OCI-LY3 (cell line): ENCODE measurements at regions not wholly inside any gene's neighbourhood (a gene's known extent, or its start where the extent isn't known, plus 50 kb on each side); places are given as distances from the start of the nearest gene placed in this dataset.

ENCODE experiments used
- H2AFZ ChIP-seq: fragments of 200-600, 300-600 bp; shearing (Covaris generic); 2 replicates; pipeline ENCODE4 v1.6.0; 2014; ENCODE audit warnings: antibody characterized with exemption, low read depth, low read length
- H3K27ac ChIP-seq: fragments of 200-600, 300-600 bp; sonication (generic); 2 replicates; pipeline ENCODE4 v1.5.1; 2014; ENCODE audit warnings: mild to moderate bottlenecking, low read length, moderate library complexity, mixed read lengths
- H3K27me3 ChIP-seq: fragments of 200-600, 300-600 bp; sonication (generic); 2 replicates; pipeline ENCODE4 v1.6.1; 2014; ENCODE audit warnings: low read depth, low read length, mixed read lengths
- H3K36me3 ChIP-seq: fragments of 200-600, 300-600 bp; sonication (generic); replicated peaks from 2 replicates; pipeline ENCODE3; 2014; ENCODE audit warnings: low read depth, low read length, mixed read lengths
- H3K4me1 ChIP-seq: fragments of 300-600, 200-600 bp; sonication (generic); 2 replicates; pipeline ENCODE4 v1.6.1; 2014; ENCODE audit warnings: low read length, mixed read lengths
- H3K4me2 ChIP-seq: fragments of 200-600, 300-600 bp; sonication (generic); 2 replicates; pipeline ENCODE4 v1.6.1; 2014; ENCODE audit warnings: low read length, mixed read lengths
- H3K4me3 ChIP-seq: fragments of 300-600, 200-600 bp; sonication (generic); 2 replicates; pipeline ENCODE4 v1.5.1; 2014; ENCODE audit warnings: antibody characterized with exemption, mild to moderate bottlenecking, low read length, moderate library complexity
- H3K79me2 ChIP-seq: fragments of 300-600, 200-600 bp; shearing (Covaris generic); 2 replicates; pipeline ENCODE4 v1.6.1; 2014; ENCODE audit warnings: mild to moderate bottlenecking, low read length, mixed read lengths
- H3K9ac ChIP-seq: fragments of 300-600, 200-600 bp; shearing (Covaris generic); 2 replicates; pipeline ENCODE4 v1.6.0; 2014; ENCODE audit warnings: mild to moderate bottlenecking, low read length, moderate library complexity
- H3K9me3 ChIP-seq: fragments of 200-600, 300-600 bp; shearing (Covaris generic); 2 replicates; pipeline ENCODE4 v1.6.1; 2014; ENCODE audit warnings: low read length, mixed read lengths; ENCODE audit not compliant: insufficient read depth
- H4K20me1 ChIP-seq: fragments of 200-600, 300-600 bp; sonication (generic); 2 replicates; pipeline ENCODE4 v1.6.1; 2016; ENCODE audit warnings: low read length, mixed read lengths; ENCODE audit not compliant: insufficient read depth
- EZH2phosphoT487 ChIP-seq: fragments of 200-600 bp; shearing (Covaris generic); IDR thresholded peaks from 2 replicates; pipeline ENCODE4 v1.6.1; 2018; ENCODE audit warnings: antibody characterized with exemption, mixed run types, low read depth
- TF ChIP-seq, protein P1 (sequence below): fragments of 200-600, 300-600 bp; sonication (generic); IDR thresholded peaks from 2 replicates; pipeline ENCODE4 v1.5.1; 2014; ENCODE audit warnings: antibody characterized with exemption, low read length, low read depth

- H3K4me2 ChIP-seq = no peak overlapping the region
- H3K9me3 ChIP-seq = no peaks in the 10 kb centered on the region; the same call in 1 of the 2 replicates
- no peak overlapping the region for H3K9ac ChIP-seq
- H3K36me3 ChIP-seq = no peaks in the 10 kb centered on the region
- H3K4me3 ChIP-seq = no peak overlapping the region
- H3K4me1 ChIP-seq = no peaks in the 10 kb centered on the region
- H3K27ac ChIP-seq = no peak overlapping the region
- H3K79me2 ChIP-seq = no peaks in the 10 kb centered on the region
- no peak overlapping the region for H2AFZ ChIP-seq
- no peak for TF ChIP-seq EZH2phosphoT487
- TF ChIP-seq, protein P1, sequence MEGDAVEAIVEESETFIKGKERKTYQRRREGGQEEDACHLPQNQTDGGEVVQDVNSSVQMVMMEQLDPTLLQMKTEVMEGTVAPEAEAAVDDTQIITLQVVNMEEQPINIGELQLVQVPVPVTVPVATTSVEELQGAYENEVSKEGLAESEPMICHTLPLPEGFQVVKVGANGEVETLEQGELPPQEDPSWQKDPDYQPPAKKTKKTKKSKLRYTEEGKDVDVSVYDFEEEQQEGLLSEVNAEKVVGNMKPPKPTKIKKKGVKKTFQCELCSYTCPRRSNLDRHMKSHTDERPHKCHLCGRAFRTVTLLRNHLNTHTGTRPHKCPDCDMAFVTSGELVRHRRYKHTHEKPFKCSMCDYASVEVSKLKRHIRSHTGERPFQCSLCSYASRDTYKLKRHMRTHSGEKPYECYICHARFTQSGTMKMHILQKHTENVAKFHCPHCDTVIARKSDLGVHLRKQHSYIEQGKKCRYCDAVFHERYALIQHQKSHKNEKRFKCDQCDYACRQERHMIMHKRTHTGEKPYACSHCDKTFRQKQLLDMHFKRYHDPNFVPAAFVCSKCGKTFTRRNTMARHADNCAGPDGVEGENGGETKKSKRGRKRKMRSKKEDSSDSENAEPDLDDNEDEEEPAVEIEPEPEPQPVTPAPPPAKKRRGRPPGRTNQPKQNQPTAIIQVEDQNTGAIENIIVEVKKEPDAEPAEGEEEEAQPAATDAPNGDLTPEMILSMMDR = no peak
- H4K20me1 ChIP-seq = no peaks in the 10 kb centered on the region
- peaks cover 16% of the 10 kb centered on the region; the same call in 1 of the 2 replicates for H3K27me3 ChIP-seq
Measured at GRCh38 chr14:97407701-97408407, 610.7 kb downstream of the VRK1 start.

DNA sequence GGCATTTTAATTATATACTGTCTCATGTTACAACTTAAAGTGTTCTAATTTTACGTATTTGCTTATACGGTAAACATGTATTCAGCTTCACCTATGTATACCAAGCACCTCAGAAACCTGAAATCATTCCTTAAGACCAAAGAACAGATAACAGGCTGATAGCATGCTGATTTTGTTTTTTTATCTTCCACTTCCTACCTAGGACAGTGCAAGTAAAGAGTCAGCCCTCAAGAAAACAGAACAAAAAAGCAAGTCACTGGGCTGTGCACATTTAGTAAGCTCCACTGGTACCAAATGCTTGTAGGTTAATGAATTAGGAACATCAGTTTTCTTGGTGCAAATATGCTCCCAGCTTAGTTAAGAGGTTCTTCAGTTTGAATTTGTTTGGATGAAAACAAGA lies 611.3 kb downstream of the VRK1 start:
- TF ChIP-seq, protein P1 = no peak
- no peak for TF ChIP-seq EZH2phosphoT487
- Histone ChIP-seq H3K9ac (no peak overlapping the region), H3K4me1 (no peaks in the 10 kb centered on the region), H3K9me3 (no peaks in the 10 kb centered on the region; the same call in 1 of the 2 replicates), H3K36me3 (no peaks in the 10 kb centered on the region), H4K20me1 (no peaks in the 10 kb centered on the region), H3K79me2 (no peaks in the 10 kb centered on the region), H3K27me3 (peaks cover 16% of the 10 kb centered on the region; the same call in 1 of the 2 replicates), H3K27ac (no peak overlapping the region), H3K4me2 (no peak overlapping the region), H2AFZ (no peak overlapping the region), H3K4me3 (no peak overlapping the region)

DNA sequence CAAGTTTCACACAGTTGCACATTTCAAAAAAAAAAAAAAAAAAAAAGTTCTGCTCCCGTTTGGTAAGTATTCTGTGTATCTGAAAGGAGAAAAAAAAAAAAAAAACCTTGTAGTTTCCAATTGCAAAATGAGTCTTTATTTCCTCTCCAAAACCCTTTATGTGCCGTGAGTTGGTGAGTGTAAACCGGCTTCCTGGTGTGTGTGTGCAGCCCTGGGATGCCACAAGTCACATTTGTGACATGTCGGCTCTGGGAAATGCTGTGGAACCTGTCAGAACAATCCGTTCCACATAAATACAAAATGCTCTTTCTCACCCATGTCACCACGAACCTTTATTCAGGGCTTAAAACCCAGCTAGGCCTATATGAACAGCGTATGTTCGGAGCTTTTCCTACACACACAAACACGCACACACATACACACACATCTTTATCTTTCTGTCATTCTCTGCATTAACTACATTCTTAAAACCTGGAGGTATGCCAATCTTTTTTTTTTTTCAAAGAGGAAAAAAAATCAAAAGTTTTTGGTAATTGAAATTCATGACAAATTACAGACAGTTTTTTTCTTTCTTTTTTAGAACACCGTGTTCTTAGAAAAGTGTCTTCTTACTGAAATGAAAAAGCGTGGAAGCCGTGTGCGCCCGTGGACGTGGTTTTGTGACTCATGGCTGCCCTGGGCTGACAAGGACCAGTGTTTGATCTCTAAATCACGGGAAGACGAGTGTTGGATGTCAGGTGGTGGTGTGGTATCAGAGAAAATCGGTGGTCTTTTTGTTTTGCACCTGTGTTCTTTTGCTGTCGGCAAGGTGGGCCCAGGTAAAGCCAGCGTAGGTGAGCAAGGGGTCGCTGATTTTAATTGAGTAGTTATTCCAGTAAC lies 612.0 kb downstream of the VRK1 start:
- Histone ChIP-seq H3K4me3 (no peak overlapping the region), H4K20me1 (no peaks in the 10 kb centered on the region), H3K9ac (no peak overlapping the region), H3K27ac (no peak overlapping the region), H3K36me3 (no peaks in the 10 kb centered on the region), H3K4me2 (no peak overlapping the region), H3K9me3 (no peaks in the 10 kb centered on the region; the same call in 1 of the 2 replicates), H3K27me3 (peaks cover 16% of the 10 kb centered on the region; the same call in 1 of the 2 replicates), H3K79me2 (no peaks in the 10 kb centered on the region), H3K4me1 (no peaks in the 10 kb centered on the region), H2AFZ (no peak overlapping the region)
- TF ChIP-seq, protein P1 = no peak
- no peak for TF ChIP-seq EZH2phosphoT487
